Endothelial cell of umbilical vein (primary cell): ENCODE measurements at regions not wholly inside any gene's neighbourhood (a gene's known extent, or its start where the extent isn't known, plus 50 kb on each side); places are given as distances from the start of the nearest gene placed in this dataset.

ENCODE experiments used
- BruUV-seq: library from RNA; stranded (reverse); fragments of 400-500 nt; replicated peaks from 2 replicates; lab custom pipeline; 2021; lab: Mats Ljungman, UMichigan
- CTCF ChIA-PET: fragments of 300-600, 350-600 bp; sonication (Branson Sonifier 250); formaldehyde crosslinking; loops from one replicate; lab custom pipeline; 2021; ENCODE audit warnings: antibody characterized with exemption, inconsistent platforms; lab: Charles Lee
- POLR2A ChIA-PET: fragments of 300-600, 350-600 bp; sonication (Branson Sonifier 250); formaldehyde crosslinking; loops from one replicate; lab custom pipeline; 2021; ENCODE audit warnings: antibody characterized with exemption, inconsistent platforms; lab: Charles Lee
- DNase-seq: peaks from one replicate; pipeline ENCODE4 v3.0.0-alpha.2; 2011; ENCODE audit warnings: low read depth, low spot score
- FAIRE-seq: peaks from 2 replicates; lab custom pipeline; 2011; peaks lifted over from hg19 to GRCh38; lab: Jason Lieb, UNC
- H2AFZ ChIP-seq: 2 replicates; pipeline ENCODE4 v1.6.0; 2012; ENCODE audit warnings: low read depth, low read length, control low read depth, inconsistent platforms
- H3K27ac ChIP-seq: 2 replicates; pipeline ENCODE4 v1.5.1; 2011; ENCODE audit warnings: low read depth, mild to moderate bottlenecking, control low read depth, low read length, moderate library complexity; ENCODE audit not compliant: insufficient read depth
- H3K27me3 ChIP-seq, 2 experiments: 2 replicates each; pipeline versions ENCODE4 v1.6.0 to v1.6.1; 2011; ENCODE audit warnings: low read length in 2 of 2, mixed read lengths in 1 of 2; ENCODE audit not compliant: control insufficient read depth in 2 of 2, insufficient read depth in 2 of 2
- H3K36me3 ChIP-seq, 2 experiments: 2 replicates in 1 of 2; 3 replicates in 1 of 2; pipeline ENCODE4 v1.5.1; 2011; ENCODE audit warnings: low read length in 2 of 2, mild to moderate bottlenecking in 1 of 2, moderate library complexity in 1 of 2; ENCODE audit not compliant: control insufficient read depth in 2 of 2, insufficient read depth in 2 of 2; ENCODE audit errors: extremely low read depth in 1 of 2
- H3K4me1 ChIP-seq: 3 replicates; pipeline ENCODE4 v1.5.1; 2011; ENCODE audit warnings: mild to moderate bottlenecking, low read length; ENCODE audit not compliant: control insufficient read depth, insufficient read depth; ENCODE audit errors: extremely low read depth
- H3K4me2 ChIP-seq: 2 replicates; pipeline ENCODE4 v1.6.1; 2011; ENCODE audit warnings: low read length, control low read depth, mixed read lengths; ENCODE audit not compliant: insufficient read depth
- H3K4me3 ChIP-seq, 3 experiments: fragments of 200-600 bp in 1 of 3; sonication (generic), shearing (Covaris generic) in 1 of 3; replicated peaks in 1 of 3; 2 replicates each; pipeline ENCODE4 v1.5.1; 2011 to 2016; ENCODE audit warnings: control low read depth in 3 of 3, low read length in 3 of 3, mild to moderate bottlenecking in 2 of 3, inconsistent platforms in 1 of 3, low read depth in 1 of 3, moderate library complexity in 1 of 3; ENCODE audit not compliant: insufficient read depth in 1 of 3
- H3K79me2 ChIP-seq: 2 replicates; pipeline ENCODE4 v1.6.0; 2012; ENCODE audit warnings: low read length, inconsistent platforms; ENCODE audit not compliant: control insufficient read depth, insufficient read depth
- H3K9ac ChIP-seq: replicated peaks from 2 replicates; pipeline ENCODE3; 2011; ENCODE audit warnings: low read length, control low read depth; ENCODE audit not compliant: insufficient read depth; ENCODE audit errors: extremely low read depth
- H3K9me1 ChIP-seq: replicated peaks from 3 replicates; pipeline ENCODE4 v1.6.0; 2011; ENCODE audit warnings: mild to moderate bottlenecking, low read length; ENCODE audit not compliant: control insufficient read depth, insufficient read depth; ENCODE audit errors: extremely low read depth
- H3K9me3 ChIP-seq: replicated peaks from 2 replicates; pipeline ENCODE4 v1.5.1; 2012; ENCODE audit warnings: low read length, inconsistent platforms; ENCODE audit not compliant: control insufficient read depth, insufficient read depth
- H4K20me1 ChIP-seq: replicated peaks from 2 replicates; pipeline ENCODE3; 2011; ENCODE audit warnings: mild to moderate bottlenecking, low read length; ENCODE audit not compliant: control insufficient read depth, insufficient read depth; ENCODE audit errors: extremely low read depth
- EZH2 ChIP-seq: IDR thresholded peaks from 2 replicates; pipeline ENCODE4 v1.6.1; 2012; ENCODE audit warnings: borderline replicate concordance, low read depth, mild to moderate bottlenecking, moderate library complexity, low read length, inconsistent platforms; ENCODE audit not compliant: severe bottlenecking
- FOS ChIP-seq: IDR thresholded peaks from 2 replicates; pipeline ENCODE4 v1.6.1; 2011; ENCODE audit warnings: mild to moderate bottlenecking, low read length, moderate library complexity, borderline replicate concordance; ENCODE audit not compliant: insufficient read depth
- GATA2 ChIP-seq: IDR thresholded peaks from 2 replicates; pipeline ENCODE4 v1.7.0; 2011; ENCODE audit warnings: low read depth, mild to moderate bottlenecking, moderate library complexity, mixed read lengths, low read length; ENCODE audit not compliant: insufficient read length, insufficient read depth
- JUN ChIP-seq: IDR thresholded peaks from 2 replicates; pipeline ENCODE4 v1.6.1; 2011; ENCODE audit warnings: borderline replicate concordance, low read depth; ENCODE audit not compliant: insufficient read length, insufficient read depth
- MYC ChIP-seq: IDR thresholded peaks from one replicate; pipeline ENCODE4 v1.6.1; 2011; ENCODE audit warnings: mild to moderate bottlenecking, low read depth, low read length
- POLR2A ChIP-seq: IDR thresholded peaks from 2 replicates; pipeline ENCODE4 v1.6.1; 2012; ENCODE audit warnings: low read depth, mild to moderate bottlenecking, control low read depth, low read length
- POLR2AphosphoS5 ChIP-seq: IDR thresholded peaks from 2 replicates; pipeline ENCODE4 v1.6.1; 2012; ENCODE audit warnings: low read depth, mild to moderate bottlenecking, control low read depth, low read length, moderate library complexity; ENCODE audit not compliant: insufficient read depth
- dilution Hi-C: fragments of 300-500 bp; cut with MboI; formaldehyde crosslinking; loops from one replicate; pipeline ENCODE4 v1.15.0; 2019; ENCODE audit warnings: low sequenced_read_pairs; ENCODE audit not compliant: extremely low pct_ligation_motif_present
- intact Hi-C: fragments of 100-400 bp; cut with micrococcal nuclease; formaldehyde crosslinking; loops from one replicate; pipeline ENCODE4 v1.10.0; 2022
- TF ChIP-seq, protein P1 (sequence below): IDR thresholded peaks from 2 replicates; pipeline ENCODE4 v1.6.1; 2011; ENCODE audit not compliant: insufficient read depth, insufficient read length
- TF ChIP-seq, protein P2 (sequence below), 2 donors: IDR thresholded peaks; 1 replicate in 1 of 2; 2 replicates in 1 of 2; pipeline ENCODE4 v1.5.1; 2011; ENCODE audit warnings: low read length in 2 of 2, mild to moderate bottlenecking in 2 of 2, moderate library complexity in 2 of 2, control low read depth in 1 of 2, inconsistent platforms in 1 of 2, low read depth in 1 of 2; ENCODE audit not compliant: insufficient read depth in 1 of 2; ENCODE audit errors: extremely low read depth in 1 of 2

DNA sequence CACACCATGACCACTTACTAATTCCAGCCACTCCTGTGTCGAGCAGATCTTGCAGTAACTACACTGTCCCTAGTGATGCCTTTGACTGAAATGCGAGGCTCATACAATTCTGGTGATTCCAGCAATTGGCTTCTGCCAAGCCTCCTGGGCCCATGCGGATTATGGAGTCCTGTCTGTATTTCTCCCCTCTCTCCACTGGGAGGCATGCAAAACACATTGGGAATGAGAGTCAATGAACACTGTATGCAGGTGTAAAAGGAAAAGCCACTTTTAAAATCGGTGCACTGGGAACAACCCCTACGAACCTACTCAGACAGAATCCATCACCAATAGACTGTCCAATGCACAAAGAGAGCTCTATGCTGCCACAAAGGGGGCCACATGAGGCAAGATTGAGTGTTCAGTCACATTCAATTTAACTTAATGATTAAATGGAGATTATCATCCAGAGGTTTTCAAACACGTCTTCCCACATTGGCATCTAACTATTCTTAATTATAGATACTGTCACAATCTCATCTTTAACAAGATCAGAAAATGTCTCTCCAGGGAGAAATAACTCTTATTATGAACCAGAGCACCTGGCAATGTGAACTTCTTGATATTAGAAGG lies 550.6 kb downstream of the GLRX3 start:
- H3K4me3 ChIP-seq, result no peak overlapping the region
- H3K27me3 ChIP-seq, result no peaks in the 10 kb centered on the region
- no peaks in the 10 kb centered on the region for H3K79me2 ChIP-seq
- no peaks in the 10 kb centered on the region for H3K9me1 ChIP-seq
- POLR2A ChIA-PET, result no interaction called here
- H3K4me1 ChIP-seq, result no peaks in the 10 kb centered on the region
- peaks cover 8% of the 10 kb centered on the region for H3K9me3 ChIP-seq
- H4K20me1 ChIP-seq, result no peaks in the 10 kb centered on the region
- intact Hi-C loops (no loop called here), dilution Hi-C loops (no loop called here)
- H3K27ac ChIP-seq, result no peak overlapping the region
- H2AFZ ChIP-seq, result no peak overlapping the region
- CTCF ChIA-PET, result no interaction called here
- H3K4me2 ChIP-seq, result no peak overlapping the region
- H3K9ac ChIP-seq, result no peak overlapping the region
- TF ChIP-seq, protein P1, sequence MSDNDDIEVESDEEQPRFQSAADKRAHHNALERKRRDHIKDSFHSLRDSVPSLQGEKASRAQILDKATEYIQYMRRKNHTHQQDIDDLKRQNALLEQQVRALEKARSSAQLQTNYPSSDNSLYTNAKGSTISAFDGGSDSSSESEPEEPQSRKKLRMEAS, result no peak
- TF ChIP-seq GATA2 (no peak), POLR2A (no peak), POLR2AphosphoS5 (no peak), EZH2 (no peak), FOS (no peak), MYC (no peak), JUN (no peak)
- TF ChIP-seq, protein P2, sequence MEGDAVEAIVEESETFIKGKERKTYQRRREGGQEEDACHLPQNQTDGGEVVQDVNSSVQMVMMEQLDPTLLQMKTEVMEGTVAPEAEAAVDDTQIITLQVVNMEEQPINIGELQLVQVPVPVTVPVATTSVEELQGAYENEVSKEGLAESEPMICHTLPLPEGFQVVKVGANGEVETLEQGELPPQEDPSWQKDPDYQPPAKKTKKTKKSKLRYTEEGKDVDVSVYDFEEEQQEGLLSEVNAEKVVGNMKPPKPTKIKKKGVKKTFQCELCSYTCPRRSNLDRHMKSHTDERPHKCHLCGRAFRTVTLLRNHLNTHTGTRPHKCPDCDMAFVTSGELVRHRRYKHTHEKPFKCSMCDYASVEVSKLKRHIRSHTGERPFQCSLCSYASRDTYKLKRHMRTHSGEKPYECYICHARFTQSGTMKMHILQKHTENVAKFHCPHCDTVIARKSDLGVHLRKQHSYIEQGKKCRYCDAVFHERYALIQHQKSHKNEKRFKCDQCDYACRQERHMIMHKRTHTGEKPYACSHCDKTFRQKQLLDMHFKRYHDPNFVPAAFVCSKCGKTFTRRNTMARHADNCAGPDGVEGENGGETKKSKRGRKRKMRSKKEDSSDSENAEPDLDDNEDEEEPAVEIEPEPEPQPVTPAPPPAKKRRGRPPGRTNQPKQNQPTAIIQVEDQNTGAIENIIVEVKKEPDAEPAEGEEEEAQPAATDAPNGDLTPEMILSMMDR (IDR thresholded peaks at IDR 0.05; ENCODE audit: extremely low read depth in 1 of 2, insufficient read depth in 1 of 2, low read depth in 1 of 2, low read length in 2 of 2), result no peak
- no TSS peak for BruUV-seq
- DNase-seq (no peak), FAIRE-seq (no peak)
- no peaks in the 10 kb centered on the region for H3K36me3 ChIP-seq
